HG03354 (cell line): ENCODE measurements at regions not wholly inside any gene's neighbourhood (a gene's known extent, or its start where the extent isn't known, plus 50 kb on each side); places are given as distances from the start of the nearest gene placed in this dataset.
"Not testable (repeated sequence)": the region's sequence is repeated elsewhere in the genome, so short reads cannot be mapped to it uniquely, and the experiment has no call there.

Source experiments
- ATAC-seq: cut with Tn5 transposase; IDR thresholded peaks from one replicate; pipeline ENCODE4 v1.9.1; 2021; ENCODE audit warnings: mild to moderate bottlenecking; ENCODE audit not compliant: unreplicated experiment, poor library complexity, severe bottlenecking

DNA sequence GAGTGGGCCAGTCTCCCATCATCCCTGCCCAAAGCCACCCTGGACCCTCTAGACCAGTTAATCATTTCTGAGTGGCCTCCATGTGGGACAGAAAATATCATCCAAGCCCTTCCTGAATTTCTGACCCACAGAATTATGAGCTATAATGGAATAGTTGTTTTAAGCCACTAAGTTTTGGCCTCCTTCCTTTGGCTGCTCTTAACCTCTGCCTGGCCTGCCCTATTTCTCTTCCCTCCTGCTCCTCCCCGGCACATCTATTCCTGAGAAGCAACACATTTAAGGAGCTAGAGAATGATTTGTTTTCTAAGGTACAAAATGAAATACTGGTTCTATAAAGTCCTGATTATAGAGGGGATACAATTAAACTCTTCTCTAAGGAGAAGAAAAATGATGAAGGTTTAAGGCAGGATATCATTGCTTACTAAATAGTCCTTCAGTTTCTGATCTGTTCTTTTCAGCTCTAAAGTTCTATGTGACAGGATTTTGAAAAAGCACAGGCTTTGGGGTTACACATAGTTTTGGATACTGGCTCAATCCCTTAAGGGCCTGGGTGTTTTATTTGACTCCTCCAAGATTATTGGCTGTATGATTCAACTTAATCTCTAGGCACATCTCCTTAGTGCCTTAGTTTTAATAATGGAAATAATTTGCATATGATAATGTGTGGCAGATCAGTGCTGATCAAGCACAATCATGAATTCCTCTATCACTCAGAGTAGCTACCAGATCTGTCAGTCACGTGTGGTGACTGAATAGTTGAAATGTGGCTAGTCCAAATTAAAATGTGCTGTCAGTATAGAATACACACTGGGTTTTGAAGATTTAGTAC lies 240.3 kb downstream of the VAPA start:
- ATAC-seq: no peak

DNA sequence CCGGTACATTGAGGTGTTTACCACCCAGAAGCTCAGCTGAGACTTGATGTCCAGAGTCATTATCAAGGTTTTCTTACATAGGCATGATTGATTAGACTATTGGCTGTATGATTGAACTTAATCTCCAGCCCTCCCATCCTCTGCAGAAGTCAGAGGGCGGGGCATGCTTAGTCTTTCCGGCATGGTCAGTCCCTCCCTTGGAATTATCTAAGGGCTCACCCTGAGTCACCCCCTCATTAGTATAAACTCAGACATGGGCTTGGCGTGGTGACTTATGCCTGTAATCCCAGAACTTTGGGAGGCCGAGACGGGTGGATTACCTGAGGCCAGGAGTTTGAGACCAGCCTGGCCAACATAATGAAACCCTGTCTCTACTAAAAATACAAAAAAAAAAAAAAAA lies 243.9 kb downstream of the VAPA start:
- no peak for ATAC-seq

DNA sequence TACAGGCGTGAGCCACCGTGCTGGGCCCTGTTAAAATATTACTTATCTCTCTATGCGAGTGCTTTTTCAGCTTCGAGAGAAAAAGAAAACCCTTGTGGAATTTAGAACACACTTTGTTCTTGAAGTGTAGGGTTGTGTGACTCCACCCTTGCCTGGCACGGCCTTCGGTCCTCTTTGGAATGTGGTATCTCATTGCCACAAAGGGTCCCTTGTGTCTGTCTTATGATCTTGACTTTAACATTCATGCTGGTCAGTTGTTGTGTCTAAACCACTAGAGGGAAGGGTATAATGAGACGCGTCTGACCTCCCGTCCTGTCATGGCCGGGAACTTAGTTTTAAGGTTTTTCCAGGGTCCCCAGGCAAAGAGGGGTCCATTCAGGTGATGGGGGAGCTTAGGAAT lies 246.4 kb downstream of the VAPA start:
- no peak for ATAC-seq

DNA sequence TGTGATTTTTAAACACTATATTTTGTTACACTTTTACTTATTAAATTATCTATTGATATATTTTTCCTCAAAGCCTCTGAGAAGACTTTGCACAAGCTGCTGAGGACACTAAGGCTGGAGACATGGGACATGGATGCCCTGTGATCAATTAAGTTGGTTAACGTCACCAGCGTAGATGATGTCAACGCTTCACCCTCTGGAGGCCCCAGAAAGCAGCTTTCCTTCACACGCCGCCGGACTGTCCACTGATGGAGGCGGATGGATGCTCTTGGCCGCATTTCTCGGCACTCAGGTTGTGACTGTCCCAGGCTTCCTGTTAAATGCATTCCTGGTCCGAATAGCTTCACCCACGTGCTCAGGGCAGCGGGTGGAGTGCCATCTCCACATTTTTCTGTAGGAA lies 247.5 kb downstream of the VAPA start:
- ATAC-seq: no peak

DNA sequence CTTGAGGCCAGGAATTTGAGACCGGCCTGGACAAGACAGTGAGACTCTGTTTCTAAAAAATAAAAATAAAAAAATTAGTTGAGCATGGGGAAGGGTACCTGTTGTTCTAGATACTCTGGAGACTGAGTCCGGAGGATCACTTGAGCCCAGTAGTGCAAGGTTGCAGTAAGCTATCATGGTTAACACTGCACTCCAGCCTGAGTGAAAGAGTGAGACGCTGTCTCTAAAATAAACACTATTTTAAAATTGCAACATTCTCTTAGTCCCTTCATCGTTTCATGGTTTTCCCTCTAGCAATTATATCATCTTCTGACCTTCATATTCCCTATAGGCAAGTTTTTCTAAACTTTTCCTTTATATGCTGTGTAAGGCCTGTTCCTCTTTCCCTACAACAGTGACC lies 248.5 kb downstream of the VAPA start:
- ATAC-seq: no peak

DNA sequence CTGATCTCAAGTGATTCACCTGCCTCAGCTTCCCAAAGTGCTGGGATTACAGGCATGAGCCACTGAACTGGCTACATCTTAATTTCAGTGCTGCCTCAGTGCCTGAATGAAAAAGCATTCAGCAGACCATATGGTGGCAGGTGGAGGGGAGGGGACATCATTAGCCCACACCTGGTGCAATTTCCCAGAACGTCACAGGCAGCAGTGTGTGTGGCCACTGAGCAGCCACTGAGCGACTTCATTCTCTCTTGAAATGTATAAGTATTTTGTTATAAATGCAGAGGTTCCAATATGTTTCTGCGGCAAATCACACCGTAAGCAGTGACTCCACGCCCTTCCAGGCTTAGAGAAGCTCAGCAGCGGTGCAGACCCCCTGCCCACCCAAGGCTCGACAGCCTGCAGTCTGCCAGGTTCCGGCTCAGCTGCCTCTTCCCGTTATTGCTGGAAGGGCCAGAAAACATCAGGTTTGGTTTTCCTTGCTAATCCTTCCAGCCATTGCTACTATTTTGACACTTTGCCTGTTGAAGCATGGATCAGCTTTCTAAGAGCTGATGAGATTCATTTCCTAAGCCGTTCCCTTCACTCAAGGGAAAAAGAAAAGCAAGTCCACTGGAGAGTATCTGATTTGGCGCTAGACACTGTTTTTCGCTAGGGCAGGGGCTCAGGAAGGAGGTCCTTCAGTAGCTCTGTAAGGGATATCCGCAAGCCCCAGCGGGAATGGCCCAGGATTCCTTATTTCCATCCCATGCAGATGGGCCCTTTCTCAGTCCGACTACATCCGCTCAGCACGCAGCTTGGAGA lies 250.7 kb downstream of the VAPA start:
- no peak for ATAC-seq

DNA sequence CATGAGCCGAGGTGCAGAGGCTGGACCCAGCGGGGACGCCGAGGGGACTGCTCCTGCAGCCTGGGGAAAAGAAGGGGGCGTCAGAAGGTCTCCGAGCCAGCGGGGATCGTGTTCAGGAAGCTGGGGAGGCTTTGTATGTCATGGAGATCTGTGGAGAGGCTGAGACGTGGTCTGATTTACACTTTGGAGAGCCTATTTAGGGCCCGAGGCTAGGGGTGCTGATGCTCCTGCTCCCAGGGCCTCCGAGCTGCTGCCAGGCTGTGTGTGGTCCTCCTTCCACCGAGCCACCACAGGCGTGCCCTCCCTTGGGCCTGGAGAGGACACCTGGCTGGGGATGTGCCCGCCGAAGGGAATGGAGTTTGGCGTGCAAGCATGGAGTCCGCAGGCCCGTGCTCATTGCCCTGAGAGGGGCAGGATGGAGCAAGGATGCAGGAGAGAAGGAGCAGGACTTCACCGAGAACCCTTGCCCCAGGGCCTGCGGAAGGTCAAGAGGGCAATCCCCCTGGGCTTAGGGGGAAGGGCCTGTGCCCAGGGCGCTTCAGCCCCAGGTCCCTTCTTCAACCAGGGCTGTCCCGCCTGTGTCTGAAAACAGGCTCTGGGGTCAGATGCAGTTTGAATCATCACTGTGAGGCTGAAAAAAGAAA lies 252.5 kb downstream of the VAPA start:
- no peak for ATAC-seq

DNA sequence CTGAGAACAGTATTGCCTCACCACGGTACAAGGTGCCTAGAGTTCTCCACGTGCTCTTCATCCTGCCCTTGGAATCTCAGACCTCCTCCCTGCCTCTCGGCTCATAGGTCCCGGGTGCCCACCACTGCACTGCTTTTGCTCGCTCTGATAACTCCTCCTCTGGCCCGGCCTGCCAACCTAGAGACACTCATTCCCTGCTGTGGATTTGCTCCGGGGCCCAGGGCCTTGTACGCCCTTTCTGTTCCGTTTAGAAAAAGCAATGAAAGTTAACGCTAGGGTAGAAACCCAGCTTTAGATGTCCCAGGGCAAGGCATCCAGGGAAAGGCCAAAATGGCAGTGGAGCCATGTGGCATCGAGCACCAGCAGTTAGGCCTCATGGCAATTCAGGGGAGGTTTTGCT lies 253.9 kb downstream of the VAPA start:
- no peak for ATAC-seq

DNA sequence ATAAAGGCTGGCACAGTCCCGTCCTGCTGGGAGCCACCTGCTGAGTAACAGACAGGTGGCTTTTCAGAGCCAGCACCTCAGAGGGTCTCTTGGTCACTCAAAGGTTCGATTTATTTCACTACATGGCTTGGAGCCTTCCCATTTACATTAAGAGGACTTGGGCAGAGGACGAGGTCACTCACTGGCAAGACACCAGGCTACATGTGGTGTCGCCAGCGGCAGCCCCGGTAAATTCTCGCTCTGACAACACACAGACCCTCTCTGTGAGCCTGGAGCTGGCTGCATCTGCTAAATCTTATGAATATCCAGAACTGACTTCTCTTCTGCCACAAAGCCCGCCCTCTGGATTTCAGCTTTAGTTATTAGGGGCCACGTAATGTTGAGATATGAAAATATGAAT lies 254.7 kb downstream of the VAPA start:
- no peak for ATAC-seq

DNA sequence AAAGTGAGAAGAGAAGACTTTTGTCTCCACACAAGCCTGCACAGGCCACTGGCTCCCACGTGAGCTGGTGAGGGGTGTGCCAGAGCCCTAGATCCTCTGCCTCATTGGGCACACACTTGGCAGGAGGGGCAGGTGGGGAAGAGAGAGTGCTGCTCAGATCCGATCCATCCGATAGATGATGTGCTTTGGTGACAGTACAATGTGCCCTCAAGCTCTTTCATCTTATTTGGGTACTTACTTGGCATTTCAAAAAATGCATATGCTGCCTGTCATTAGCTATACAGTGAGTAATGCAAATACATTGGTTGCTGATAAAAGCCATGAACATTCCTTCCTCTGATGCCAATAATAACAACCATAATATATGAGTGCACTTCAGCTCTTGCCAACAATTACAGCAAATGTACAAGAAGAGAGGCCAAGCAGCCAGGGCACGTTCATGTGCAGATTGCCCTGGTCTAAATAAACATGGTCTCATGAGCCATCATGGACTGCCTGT lies 255.3 kb downstream of the VAPA start:
- ATAC-seq: no peak

DNA sequence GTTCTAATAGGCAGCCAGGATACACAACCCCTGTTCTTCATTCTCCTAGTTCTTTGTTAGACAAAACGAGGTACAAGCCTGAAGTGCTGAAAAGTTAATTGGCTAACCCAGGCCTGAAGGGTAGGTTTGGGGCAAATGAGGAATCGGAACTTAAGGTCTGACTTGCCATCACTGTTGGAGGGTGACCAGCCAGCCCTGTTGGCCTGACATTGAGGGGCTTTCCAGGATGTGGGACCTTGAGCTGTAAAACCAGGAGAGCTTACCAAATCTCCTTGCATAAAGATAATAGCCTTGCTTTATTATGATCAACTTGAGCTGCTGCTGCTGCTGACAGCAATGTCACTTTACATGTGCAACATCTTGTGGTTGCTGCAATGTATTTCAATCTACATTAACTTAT lies 256.0 kb downstream of the VAPA start:
- no peak for ATAC-seq

DNA sequence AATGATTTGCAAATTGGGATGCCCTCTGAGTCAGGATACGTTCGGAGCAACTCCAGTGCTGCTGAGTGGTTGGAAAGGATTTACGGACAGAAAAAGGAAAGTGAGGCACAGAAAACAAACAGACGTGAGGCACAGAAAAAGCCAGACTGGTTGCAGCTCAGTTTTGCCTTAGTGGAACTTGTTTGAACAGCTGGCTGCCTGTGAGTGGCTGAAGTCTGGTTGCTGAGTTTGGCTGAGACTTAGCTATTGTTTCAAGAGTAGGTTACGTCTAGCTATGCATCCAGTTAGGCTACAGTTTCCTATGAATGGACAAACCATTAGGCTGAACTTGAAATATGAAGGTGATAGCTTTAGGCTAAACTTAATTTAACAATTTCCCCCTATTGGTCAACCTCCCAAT lies 256.6 kb downstream of the VAPA start:
- no peak for ATAC-seq

DNA sequence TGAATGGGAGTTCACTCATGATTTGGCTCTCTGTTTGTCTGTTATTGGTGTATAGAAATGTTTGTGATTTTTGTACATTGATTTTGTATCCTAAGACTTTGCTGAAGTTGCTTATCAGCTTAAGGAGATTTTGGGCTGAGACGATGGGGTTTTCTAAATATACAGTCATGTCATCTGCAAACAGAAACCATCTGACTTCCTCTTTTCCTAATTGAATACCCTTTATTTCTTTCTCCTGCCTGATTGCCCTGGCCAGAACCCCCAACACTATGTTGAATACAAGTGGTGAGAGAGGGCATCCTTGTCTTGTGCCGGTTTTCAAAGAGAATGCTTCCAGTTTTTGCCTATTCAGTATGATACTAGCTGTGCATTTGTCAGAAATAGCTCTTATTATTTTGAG lies 261.5 kb downstream of the VAPA start:
- not testable (repeated sequence) for ATAC-seq

DNA sequence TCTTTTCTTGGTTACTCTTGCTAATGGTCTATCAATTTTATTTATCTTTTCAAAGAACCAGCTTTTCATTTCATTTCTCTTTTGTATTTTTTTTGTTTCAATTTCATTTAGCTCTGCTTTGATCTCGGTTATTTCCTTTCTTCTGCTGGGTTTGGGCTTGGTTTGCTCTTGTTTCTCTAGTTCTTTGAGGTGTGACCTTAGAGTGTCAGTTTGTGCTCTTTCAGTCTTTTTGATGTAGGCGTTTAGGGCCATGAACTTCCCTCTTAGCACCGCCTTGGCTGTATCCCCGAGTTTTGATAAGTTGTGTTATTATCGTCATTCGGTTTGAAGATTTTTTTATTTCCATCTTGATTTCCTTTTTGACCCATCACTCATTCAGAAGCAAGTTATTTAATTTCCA lies 265.5 kb downstream of the VAPA start:
- ATAC-seq: not testable (repeated sequence)

DNA sequence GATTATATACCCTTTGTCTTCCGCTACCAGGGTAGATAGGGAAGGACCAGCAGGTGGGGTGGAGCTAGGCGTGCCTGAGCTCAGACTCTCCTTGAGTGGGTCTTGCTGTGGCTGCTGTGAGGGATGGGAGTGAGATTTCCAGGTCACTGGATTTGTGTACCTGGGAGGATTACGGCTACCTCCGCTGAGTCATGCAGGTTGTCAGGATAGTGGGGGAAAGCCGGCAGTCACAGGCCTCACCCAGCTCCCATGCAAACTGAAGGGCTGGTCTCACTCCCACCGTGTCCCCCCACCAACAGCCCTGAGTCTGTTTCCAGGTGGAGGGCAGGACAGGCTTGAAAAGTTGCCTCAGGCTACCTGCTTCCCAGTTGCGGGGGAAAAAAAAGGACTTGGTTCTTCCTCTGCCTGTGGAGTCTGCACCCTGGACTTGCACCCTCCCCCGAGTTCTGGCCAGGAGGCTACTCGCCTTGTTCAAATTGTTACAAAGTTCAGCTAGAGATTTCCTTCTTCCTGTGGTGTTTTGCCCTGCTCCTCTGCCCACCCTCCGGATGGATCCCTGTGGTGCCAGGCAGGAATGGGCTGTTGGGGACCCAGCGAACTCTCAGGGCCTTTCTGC lies 268.3 kb downstream of the VAPA start:
- ATAC-seq: no peak

DNA sequence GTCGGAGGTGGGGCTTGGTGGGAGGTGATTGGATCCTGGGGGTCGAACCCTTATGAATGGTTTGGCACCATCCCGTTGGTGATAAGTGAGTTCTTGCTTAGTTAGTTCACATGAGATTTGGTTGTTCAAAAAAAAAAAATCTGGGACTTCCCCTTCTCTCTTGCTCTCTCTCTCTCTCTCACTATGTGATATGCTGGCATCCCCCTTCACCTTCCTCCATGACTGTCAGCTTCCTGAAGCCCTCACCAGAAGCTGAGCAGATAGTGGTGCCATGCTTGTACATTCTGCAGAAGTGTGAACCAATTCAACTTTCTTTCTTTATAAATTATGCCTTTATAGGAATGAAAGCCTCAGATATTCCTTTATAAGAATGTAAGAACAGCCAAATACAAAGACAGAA lies 269.7 kb upstream of the APCDD1 start:
- no peak for ATAC-seq

DNA sequence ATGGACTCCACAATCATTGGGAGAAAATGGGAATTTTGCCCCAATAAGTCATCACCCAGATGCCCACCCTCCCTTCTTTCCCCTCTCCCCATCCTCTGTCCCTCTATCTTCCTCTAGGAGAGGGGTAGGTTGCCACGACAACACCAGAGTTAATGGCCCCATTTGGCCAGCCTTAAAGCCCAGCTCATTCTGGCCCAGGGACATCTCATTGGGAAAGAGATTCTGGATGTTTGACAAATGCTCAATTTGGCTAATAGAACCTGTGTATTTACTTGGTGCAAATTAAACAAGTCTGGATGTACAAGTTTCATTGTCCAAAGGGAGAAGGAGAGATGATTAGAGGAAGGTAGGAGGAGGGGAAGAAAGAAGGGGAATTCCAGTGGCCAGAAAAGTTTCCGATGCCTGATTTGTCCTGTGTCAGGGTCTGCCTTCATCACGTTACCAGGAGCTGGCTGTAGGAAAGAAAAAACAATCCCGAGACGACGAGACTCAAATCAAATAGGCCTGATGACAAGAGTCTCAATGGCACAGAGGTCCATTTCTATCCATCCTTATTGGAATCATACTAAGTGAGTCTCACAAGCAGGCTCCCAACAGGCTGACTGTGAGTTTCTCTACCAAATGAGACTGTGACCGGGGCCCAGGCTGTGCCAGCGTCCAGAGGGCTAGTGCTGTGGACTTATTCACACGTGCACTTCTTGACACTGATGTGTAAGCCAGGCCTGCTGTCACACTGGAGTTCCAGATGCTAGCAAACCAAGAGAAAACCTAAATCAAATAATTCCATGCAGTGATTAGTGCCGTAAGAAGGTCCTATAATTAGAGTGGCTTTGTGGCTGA lies 265.2 kb upstream of the APCDD1 start:
- ATAC-seq: no peak

DNA sequence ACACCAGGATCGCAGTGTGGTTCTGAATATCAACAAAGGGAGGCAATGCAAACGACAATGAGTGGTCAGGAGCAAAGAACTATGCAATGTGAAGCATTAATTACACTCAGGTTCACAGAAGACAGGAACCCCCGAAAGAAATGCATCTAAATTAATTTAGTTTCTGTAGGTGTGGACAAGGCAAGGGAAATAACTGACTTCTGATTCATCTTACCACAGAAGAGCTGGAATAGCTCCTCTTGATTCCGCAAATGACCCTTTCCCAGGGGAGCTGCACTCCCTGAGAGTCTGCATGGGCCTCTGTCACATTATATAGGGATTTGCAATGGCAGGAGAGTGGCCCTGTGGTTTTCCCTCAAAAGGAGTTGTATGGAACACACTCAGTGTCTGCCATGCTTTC lies 263.9 kb upstream of the APCDD1 start:
- no peak for ATAC-seq

DNA sequence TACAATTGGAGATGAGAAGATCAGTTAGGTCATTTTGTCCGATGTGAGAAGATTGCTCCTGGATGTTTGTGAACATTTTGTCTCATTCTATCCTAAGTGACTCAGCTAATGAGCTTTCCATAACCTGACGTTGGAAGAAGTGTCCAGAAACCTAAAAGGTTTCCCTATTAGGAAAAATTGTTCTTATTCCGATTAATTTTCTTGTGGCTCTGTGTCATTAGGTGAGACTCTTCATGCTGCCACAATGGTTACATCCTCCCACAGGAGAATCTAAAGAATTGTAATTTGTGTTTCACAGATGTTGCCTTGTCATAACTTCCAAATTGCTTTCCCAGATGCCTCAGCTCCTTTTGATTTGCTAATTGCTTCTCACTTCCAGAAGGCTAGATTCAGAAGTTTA lies 261.0 kb upstream of the APCDD1 start:
- no peak for ATAC-seq
